GM12872 (cell line): ENCODE measurements at regions not wholly inside any gene's neighbourhood (a gene's known extent, or its start where the extent isn't known, plus 50 kb on each side); places are given as distances from the start of the nearest gene placed in this dataset.

Experiments
- CTCF ChIP-seq: IDR thresholded peaks from 3 replicates; pipeline ENCODE4 v1.5.1; 2011; ENCODE audit warnings: low read depth, mild to moderate bottlenecking, low read length, moderate library complexity; ENCODE audit not compliant: insufficient read depth

DNA sequence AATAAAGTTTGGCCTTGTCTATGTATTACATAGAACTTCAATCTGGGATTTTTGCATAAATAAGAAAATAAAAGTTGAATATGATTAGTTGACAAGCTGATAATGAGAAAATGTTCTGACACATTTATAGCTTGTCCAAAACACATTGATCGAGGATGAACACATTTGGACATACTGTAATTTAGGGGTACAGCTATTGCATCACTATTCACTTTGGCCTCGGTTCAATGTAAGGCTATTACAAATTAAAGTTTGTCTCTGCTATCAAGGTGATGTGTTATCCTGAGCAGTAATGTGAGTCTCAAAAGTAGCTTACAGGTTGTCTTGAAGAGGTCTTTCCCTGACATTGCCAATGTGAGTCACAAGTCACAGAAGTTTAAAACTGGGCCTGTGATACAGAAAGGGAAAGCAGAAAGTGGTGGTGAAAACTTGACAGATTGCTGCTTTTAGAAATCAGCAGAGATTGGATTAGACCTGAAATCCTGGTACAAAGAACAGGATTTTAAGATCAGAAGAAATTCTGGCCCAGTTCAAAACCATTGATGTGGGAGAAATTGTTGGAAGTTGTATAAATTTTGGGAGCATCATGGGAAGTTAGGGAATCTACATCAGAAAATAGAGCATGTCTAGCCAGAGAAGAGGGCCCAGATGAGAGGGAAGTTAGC is 674.1 kb downstream of the NYAP2 start:
- TF ChIP-seq CTCF = no peak

DNA sequence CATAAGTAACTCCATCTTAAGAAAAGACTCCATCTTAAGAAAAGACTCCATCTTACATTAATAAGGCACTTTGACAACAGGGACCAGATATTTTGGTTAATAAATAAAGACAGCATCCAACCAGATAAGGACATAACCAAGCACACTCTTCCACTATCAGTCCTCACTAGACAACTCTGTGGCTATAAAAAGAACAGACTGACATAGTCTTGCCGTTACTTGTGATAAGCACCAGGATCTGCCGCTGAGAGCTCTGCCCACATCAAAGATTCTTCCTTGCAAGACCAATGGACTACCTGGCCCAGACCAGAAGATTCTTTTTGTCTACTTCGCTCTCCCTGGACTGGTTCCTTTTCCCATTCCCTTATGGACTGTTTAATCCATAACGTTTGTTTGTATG is 667.4 kb downstream of the NYAP2 start:
- no peak for TF ChIP-seq CTCF

DNA sequence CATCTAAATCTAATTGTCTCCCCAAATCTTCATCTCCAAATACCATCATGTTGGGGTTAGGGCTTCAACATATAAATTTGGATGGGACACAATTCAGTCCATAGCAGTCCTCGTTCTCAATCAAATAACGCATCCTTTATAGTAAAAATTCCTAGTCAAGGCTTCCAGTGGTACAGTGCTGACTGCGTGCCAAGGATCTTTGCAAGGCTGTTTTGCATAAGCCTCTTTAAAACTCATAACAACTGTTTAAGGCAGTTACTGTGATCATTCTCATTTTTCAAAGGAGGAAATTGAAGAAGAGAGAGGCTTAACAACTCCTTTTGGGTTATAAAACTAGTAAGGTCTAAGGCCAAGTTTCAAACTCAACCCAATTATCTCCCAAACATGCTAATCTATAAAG is 666.9 kb downstream of the NYAP2 start:
- no peak for TF ChIP-seq CTCF

DNA sequence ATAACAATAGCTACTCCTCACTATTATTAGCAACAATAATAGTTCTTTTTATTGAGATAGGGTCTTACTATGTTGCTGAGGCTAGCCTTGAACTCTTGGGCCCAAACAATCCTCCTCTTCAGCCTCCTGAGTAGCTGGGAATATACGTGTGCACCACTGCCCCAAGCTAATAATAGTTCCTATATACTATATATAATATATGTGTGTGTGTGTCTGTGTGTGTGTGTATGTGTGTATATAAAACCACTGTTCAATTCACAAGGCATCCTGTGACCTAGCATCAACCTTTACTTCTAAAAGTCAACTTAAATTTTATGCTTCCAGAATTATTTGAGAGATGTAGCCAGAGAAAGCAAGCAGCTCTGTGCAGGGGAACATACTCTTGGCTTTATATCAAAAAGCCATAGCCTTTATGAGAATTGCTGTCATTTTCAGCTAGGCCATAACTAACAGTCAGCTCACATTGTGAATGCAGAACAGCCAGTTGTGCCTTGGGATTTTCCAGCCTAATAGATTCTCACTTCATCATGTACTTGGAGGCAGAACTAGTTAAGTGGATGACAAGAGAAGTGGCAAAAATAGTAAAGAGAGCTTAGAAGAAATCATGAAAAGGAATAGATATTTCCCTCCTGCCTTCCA is 665.5 kb downstream of the NYAP2 start:
- no peak for TF ChIP-seq CTCF

DNA sequence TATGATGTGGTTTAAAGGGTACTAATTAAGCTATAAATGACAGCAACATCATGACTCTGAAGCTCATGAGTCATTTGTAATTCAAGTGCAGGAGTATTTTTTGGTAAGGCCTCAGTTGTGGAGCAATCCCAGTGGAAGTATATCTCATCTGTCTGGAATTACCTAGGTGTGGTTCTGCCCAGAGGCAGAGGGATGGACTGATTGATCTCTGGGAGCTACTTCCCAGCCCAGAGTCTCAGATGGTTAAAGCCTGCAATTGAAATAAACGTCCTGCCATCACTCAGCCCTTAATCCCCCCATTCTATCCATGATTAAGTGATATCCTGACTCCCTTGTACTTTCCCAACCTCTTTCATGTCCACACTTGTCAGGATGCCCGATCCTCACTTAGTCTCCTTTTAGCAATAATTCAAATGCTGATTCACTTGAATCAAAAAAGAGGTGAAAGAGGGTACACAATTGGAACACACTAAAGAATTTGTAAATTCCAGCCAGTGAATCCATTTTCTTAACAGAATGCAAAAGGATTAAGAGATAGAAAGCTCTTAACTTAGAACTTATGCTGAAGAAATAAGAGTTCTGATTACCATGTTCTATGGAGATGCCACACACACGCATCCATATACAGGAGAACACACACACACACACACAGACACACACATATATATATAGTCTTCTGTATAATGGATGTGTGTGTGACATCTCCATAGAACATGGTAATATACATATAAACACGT is 664.4 kb downstream of the NYAP2 start:
- no peak for TF ChIP-seq CTCF

- no peak for TF ChIP-seq CTCF
These were observed 660.6 kb downstream of the NYAP2 start for GRCh38 chr2:226059961-226060627.

GRCh38 chr2:226057914-226058313 is 658.4 kb downstream of the NYAP2 start:
- TF ChIP-seq CTCF = no peak
